GM18517 (cell line): ENCODE measurements at regions not wholly inside any gene's neighbourhood (a gene's known extent, or its start where the extent isn't known, plus 50 kb on each side); places are given as distances from the start of the nearest gene placed in this dataset.
"Not testable (repeated sequence)": the region's sequence is repeated elsewhere in the genome, so short reads cannot be mapped to it uniquely, and the experiment has no call there.

Source experiments
- ATAC-seq: cut with Tn5 transposase; IDR thresholded peaks from one replicate; pipeline ENCODE4 v1.9.1; 2021; ENCODE audit warnings: mild to moderate bottlenecking, moderate library complexity; ENCODE audit not compliant: unreplicated experiment

GRCh38 chr2:180618570-180618969 is 361.8 kb upstream of the UBE2E3 start:
- ATAC-seq: no peak

GRCh38 chr2:180614776-180615175 is 365.6 kb upstream of the UBE2E3 start:
- no peak for ATAC-seq

- ATAC-seq: no peak
Measured at GRCh38 chr2:180609626-180610340, 370.6 kb upstream of the UBE2E3 start.

- no peak for ATAC-seq
Measured at GRCh38 chr2:180607514-180608049, 372.8 kb upstream of the UBE2E3 start.

GRCh38 chr2:180604077-180604476 is 376.3 kb upstream of the UBE2E3 start:
- ATAC-seq: peak; percentile 56

GRCh38 chr2:180601016-180601415 is 379.4 kb upstream of the UBE2E3 start:
- ATAC-seq: no peak

GRCh38 chr2:180599804-180600203 is 380.6 kb upstream of the UBE2E3 start:
- ATAC-seq: no peak

GRCh38 chr2:180597179-180597578 is 383.2 kb upstream of the UBE2E3 start:
- no peak for ATAC-seq

GRCh38 chr2:180596453-180596852 is 384.0 kb upstream of the UBE2E3 start:
- no peak for ATAC-seq

GRCh38 chr2:180591947-180592346 is 388.5 kb upstream of the UBE2E3 start:
- ATAC-seq: no peak

GRCh38 chr2:180591093-180591781 is 389.2 kb upstream of the UBE2E3 start:
- not testable (repeated sequence) for ATAC-seq

- no peak for ATAC-seq
Measured at GRCh38 chr2:180583441-180584140, 396.8 kb upstream of the UBE2E3 start.

- ATAC-seq: no peak
Measured at GRCh38 chr2:180579388-180579787, 401.0 kb upstream of the UBE2E3 start.

- no peak for ATAC-seq
Measured at GRCh38 chr2:180578441-180578840, 402.0 kb upstream of the UBE2E3 start.

GRCh38 chr2:180577567-180577966 is 402.8 kb upstream of the UBE2E3 start:
- no peak for ATAC-seq

GRCh38 chr2:180573951-180574350 is 406.5 kb upstream of the UBE2E3 start:
- ATAC-seq: no peak

- ATAC-seq: no peak
Measured at GRCh38 chr2:180572346-180572745, 408.1 kb upstream of the UBE2E3 start.

GRCh38 chr2:180571559-180571958 is 408.8 kb upstream of the UBE2E3 start:
- ATAC-seq: no peak

- no peak for ATAC-seq
Measured at GRCh38 chr2:180570864-180571263, 409.5 kb upstream of the UBE2E3 start.

- ATAC-seq: no peak
Measured at GRCh38 chr2:180564051-180564450, 416.4 kb upstream of the UBE2E3 start.

- no peak for ATAC-seq
Measured at GRCh38 chr2:180562378-180562777, 418.0 kb upstream of the UBE2E3 start.

GRCh38 chr2:180559771-180560170 is 420.6 kb upstream of the UBE2E3 start:
- no peak for ATAC-seq
